ENCODE measurements at regions not wholly inside any gene's neighbourhood (a gene's known extent, or its start where the extent isn't known, plus 50 kb on each side); places are given as distances from the start of the nearest gene placed in this dataset.
A peak's percentile ranks its signal among the peaks of the same experiment; 100 is the strongest.

DNA sequence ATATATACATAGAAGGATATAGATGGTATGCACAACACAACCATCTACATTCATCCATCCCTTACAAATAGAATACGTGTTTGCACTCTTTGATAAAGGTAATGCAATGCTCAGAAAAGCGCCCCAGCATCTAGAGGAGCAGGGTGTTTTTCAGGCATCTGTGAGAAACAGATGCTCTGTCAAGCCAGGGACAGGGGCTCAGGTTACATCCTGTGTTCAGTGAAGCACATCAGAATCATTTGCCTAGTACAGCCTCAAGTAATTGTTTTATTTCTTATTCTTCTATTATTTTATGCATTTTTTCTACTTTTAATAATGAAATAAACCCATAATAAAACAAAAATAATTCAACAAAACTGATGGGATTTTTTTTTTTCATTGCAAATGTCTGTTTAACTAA is 50.5 kb upstream of the HIF1A start:
- H3K4me3 ChIP-seq (ENCODE audit: low read length in 2 of 2): no peak overlapping the region
- H3K27me3 ChIP-seq (ENCODE audit: control insufficient read depth in 2 of 2, insufficient read depth in 1 of 2, low read length in 1 of 2): no peaks in the 10 kb centered on the region
- 91% methylated on average over 2 of the region's 2 CpGs for WGBS
- H3K9me3 ChIP-seq (ENCODE audit: control insufficient read depth in 2 of 2, insufficient read depth in 1 of 2, low read length in 1 of 2): no peaks in the 10 kb centered on the region
- peaks cover 0 to 8% of the 10 kb centered on the region in 2 donors for H3K4me1 ChIP-seq (ENCODE audit: control insufficient read depth in 2 of 2, insufficient read depth in 2 of 2, low read length in 2 of 2)
- DNase-seq (ENCODE audit: low read depth in 6 of 9, low spot score in 9 of 9): peak in 1 of 9 donors; percentile 21
- H3K36me3 ChIP-seq (ENCODE audit: control insufficient read depth in 2 of 2, insufficient read depth in 2 of 2, low read length in 1 of 2): no peaks in the 10 kb centered on the region
- no peak overlapping the region for H3K27ac ChIP-seq (ENCODE audit: low read depth in 1 of 2, low read length in 1 of 2)

DNA sequence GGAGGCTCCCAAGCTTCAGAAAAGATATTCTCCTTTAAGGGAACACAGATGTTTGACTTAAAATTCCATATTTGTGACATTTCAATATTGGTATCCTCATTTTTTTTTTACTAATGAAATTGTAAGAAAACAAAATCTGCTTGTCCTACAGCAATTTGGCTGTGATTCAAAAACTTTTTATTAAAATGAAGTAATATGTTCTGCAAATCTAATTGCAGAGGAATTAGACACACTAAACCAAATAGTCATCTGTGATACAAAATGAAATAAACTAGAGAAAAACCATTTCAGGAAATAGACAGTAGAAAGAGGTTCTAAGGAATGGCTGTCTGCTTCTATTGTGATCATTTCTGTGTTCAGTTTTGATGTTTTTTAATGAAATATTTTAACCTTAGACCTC is 50.1 kb upstream of the HIF1A start:
- Histone ChIP-seq H3K27me3 (ENCODE audit: control insufficient read depth in 2 of 2, insufficient read depth in 1 of 2, low read length in 1 of 2) (no peaks in the 10 kb centered on the region), H3K4me3 (ENCODE audit: low read length in 2 of 2) (no peak overlapping the region), H3K27ac (ENCODE audit: low read depth in 1 of 2, low read length in 1 of 2) (no peak overlapping the region), H3K9me3 (ENCODE audit: control insufficient read depth in 2 of 2, insufficient read depth in 1 of 2, low read length in 1 of 2) (no peaks in the 10 kb centered on the region), H3K36me3 (ENCODE audit: control insufficient read depth in 2 of 2, insufficient read depth in 2 of 2, low read length in 1 of 2) (no peaks in the 10 kb centered on the region), H3K4me1 (ENCODE audit: control insufficient read depth in 2 of 2, insufficient read depth in 2 of 2, low read length in 2 of 2) (peaks cover 0 to 8% of the 10 kb centered on the region in 2 donors)
- DNase-seq (ENCODE audit: low read depth in 6 of 9, low spot score in 9 of 9): no peak
